Esophagus muscularis mucosa (tissue), 4 donors: ENCODE measurements at regions not wholly inside any gene's neighbourhood (a gene's known extent, or its start where the extent isn't known, plus 50 kb on each side); places are given as distances from the start of the nearest gene placed in this dataset.
"Not testable (repeated sequence)": the region's sequence is repeated elsewhere in the genome, so short reads cannot be mapped to it uniquely, and the experiment has no call there.

ENCODE experiments used
- DNase-seq: peaks from one replicate; pipeline ENCODE4 v3.0.0-alpha.2; 2017; ENCODE audit errors: extremely low spot score
- H3K27ac ChIP-seq, 4 donors: fragments of 200-600 bp; sonication (generic); replicated peaks in 1 of 4; 1 replicate in 3 of 4; 2 replicates in 1 of 4; pipeline ENCODE4 v1.5.1; 2016 to 2019; ENCODE audit warnings: mild to moderate bottlenecking in 1 of 4
- H3K27me3 ChIP-seq, 4 donors: fragments of 200-600 bp; sonication (generic); one replicate each; pipeline versions ENCODE4 v1.5.1 to v1.6.0; 2016 to 2019
- H3K36me3 ChIP-seq, 4 donors: fragments of 200-600 bp; sonication (generic); one replicate each; pipeline ENCODE4 v1.5.1; 2016 to 2019
- H3K4me1 ChIP-seq, 4 donors: fragments of 200-600 bp; sonication (generic); one replicate each; pipeline ENCODE4 v1.5.1; 2016 to 2019
- H3K4me3 ChIP-seq, 4 donors: fragments of 200-600 bp; sonication (generic); 1 replicate in 2 of 4; 2 replicates in 2 of 4; pipeline ENCODE4 v1.5.1; 2016 to 2019; ENCODE audit warnings: mild to moderate bottlenecking in 4 of 4, moderate library complexity in 1 of 4
- H3K9me3 ChIP-seq, 4 donors: fragments of 200-600 bp; sonication (generic); 1 replicate in 3 of 4; 2 replicates in 1 of 4; pipeline ENCODE4 v1.5.1; 2016 to 2019
- EP300 ChIP-seq: sonication (generic); formaldehyde crosslinking; IDR thresholded peaks from one replicate; pipeline ENCODE4 v1.6.1; 2017; ENCODE audit warnings: antibody characterized with exemption
- POLR2A ChIP-seq: fragments of 450-650 bp; IDR thresholded peaks from one replicate; pipeline ENCODE4 v1.6.1; 2017; ENCODE audit warnings: antibody characterized with exemption, moderate library complexity, mild to moderate bottlenecking, low read depth
- POLR2AphosphoS5 ChIP-seq, 2 donors: sonication (generic); formaldehyde crosslinking; IDR thresholded peaks; one replicate each; pipeline ENCODE4 v1.6.1; 2017; ENCODE audit warnings: antibody characterized with exemption in 2 of 2
- WGBS: methylation state at CpG from one replicate; pipeline ENCODE4 v1.1.5; 2018; 5-methylcytosine and 5-hydroxymethylcytosine counted together
- intact Hi-C: fragments of 100-400 bp; cut with DNase I; formaldehyde crosslinking; loops from one replicate; pipeline ENCODE4 v1.15.1; 2023
- TF ChIP-seq, protein P1 (sequence below), 3 experiments: fragments of 200-600 bp in 2 of 3; fragments of 450-650 bp in 1 of 3; sonication (generic) in 2 of 3; IDR thresholded peaks; one replicate each; pipeline ENCODE4 v1.5.1; 2017 to 2019; ENCODE audit warnings: antibody characterized with exemption in 3 of 3, mild to moderate bottlenecking in 2 of 3, moderate library complexity in 1 of 3

DNA sequence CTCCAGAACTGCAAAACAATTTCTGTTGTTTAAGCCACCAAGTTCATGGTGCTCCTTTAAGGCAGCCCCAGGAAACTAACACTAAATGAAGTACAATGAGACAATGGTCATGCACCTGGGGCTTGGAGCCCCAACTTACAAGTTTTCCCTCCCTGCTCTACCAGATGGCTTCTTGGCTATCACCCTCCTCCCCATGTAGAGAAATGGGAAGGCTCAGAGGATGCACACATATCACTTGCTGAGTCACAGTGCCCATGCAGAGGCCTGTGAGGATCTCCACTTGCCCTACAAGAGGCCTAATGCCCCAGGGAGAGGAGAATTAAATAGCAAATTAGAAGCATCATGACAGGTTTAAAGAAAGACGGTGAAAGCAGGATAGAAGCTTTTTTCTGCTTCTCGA lies 270.9 kb downstream of the TTC32 start:
- 85% methylated on average over 2 of the region's 2 CpGs for WGBS
- Histone ChIP-seq H3K27me3 (no peaks in the 10 kb centered on the region), H3K4me1 (peaks cover 6 to 12% (median 9%) of the 10 kb centered on the region in 4 donors), H3K4me3 (no peak overlapping the region), H3K36me3 (no peaks in the 10 kb centered on the region), H3K27ac (no peak overlapping the region), H3K9me3 (peaks cover 0 to 16% (median 10%) of the 10 kb centered on the region in 4 donors)
- intact Hi-C loops: no loop called here
- TF ChIP-seq POLR2AphosphoS5 (IDR thresholded peaks at IDR 0.05) (no peak), POLR2A (no peak), EP300 (no peak)
- TF ChIP-seq, protein P1, sequence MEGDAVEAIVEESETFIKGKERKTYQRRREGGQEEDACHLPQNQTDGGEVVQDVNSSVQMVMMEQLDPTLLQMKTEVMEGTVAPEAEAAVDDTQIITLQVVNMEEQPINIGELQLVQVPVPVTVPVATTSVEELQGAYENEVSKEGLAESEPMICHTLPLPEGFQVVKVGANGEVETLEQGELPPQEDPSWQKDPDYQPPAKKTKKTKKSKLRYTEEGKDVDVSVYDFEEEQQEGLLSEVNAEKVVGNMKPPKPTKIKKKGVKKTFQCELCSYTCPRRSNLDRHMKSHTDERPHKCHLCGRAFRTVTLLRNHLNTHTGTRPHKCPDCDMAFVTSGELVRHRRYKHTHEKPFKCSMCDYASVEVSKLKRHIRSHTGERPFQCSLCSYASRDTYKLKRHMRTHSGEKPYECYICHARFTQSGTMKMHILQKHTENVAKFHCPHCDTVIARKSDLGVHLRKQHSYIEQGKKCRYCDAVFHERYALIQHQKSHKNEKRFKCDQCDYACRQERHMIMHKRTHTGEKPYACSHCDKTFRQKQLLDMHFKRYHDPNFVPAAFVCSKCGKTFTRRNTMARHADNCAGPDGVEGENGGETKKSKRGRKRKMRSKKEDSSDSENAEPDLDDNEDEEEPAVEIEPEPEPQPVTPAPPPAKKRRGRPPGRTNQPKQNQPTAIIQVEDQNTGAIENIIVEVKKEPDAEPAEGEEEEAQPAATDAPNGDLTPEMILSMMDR (IDR thresholded peaks at IDR 0.05): no peak
- DNase-seq: peak; percentile 64

DNA sequence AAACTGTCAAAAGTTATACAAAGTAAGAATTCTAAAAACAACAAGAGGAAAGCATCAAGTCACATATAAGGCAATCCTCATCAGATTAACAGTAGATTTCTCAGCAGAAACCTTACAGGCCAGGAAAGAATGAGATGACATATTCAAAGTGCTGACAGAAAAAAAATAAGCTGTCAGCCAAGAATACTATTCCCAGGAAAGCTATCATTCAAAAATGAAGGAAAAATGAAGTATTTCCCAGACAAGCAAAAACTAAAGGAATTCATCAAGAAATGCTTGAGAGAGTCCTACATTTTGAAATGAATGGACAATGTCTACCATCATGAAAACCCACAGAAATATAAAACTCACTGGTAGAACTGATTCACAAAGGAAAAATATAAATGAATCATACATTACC lies 268.9 kb upstream of the OSR1 start:
- H3K27ac ChIP-seq: no peak overlapping the region
- intact Hi-C loops: no loop called here
- no peaks in the 10 kb centered on the region for H3K36me3 ChIP-seq
- H3K9me3 ChIP-seq: peaks cover 0 to 16% (median 10%) of the 10 kb centered on the region in 4 donors
- TF ChIP-seq POLR2AphosphoS5 (IDR thresholded peaks at IDR 0.05) (no peak), EP300 (no peak), POLR2A (no peak)
- TF ChIP-seq, protein P1 (IDR thresholded peaks at IDR 0.05): no peak
- H3K27me3 ChIP-seq: no peaks in the 10 kb centered on the region
- no peak overlapping the region for H3K4me3 ChIP-seq
- DNase-seq: no peak
- H3K4me1 ChIP-seq: peaks cover under 1 to 7% (median 5%) of the 10 kb centered on the region in 4 donors

DNA sequence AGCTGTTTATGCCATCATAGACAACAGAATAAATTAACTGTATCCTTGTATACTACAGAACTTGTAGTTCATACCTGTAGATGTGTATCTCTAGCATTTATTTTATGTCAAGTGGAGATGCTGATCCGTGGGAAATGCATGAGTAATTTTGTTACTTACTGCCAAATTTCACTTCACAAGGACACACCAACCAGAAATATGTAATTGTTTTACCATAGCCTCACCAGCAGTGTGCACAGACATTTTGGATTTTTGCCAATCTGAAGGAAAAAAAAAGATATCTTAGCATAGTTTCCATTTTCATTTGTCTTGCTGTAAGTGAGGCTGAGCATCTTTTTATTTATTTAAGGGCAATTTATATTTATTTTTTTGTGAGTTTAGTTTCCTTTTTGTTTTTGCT lies 265.1 kb upstream of the OSR1 start:
- no peaks in the 10 kb centered on the region for H3K36me3 ChIP-seq
- H3K27me3 ChIP-seq: no peaks in the 10 kb centered on the region
- TF ChIP-seq POLR2A (no peak), POLR2AphosphoS5 (IDR thresholded peaks at IDR 0.05) (no peak), EP300 (no peak)
- TF ChIP-seq, protein P1 (IDR thresholded peaks at IDR 0.05): no peak
- no peak overlapping the region for H3K4me3 ChIP-seq
- peaks cover 0 to 24% (median 17%) of the 10 kb centered on the region in 4 donors for H3K9me3 ChIP-seq
- H3K4me1 ChIP-seq: no peaks in the 10 kb centered on the region
- DNase-seq: no peak
- no peak overlapping the region for H3K27ac ChIP-seq
- intact Hi-C loops: no loop called here
- WGBS: 20% methylated on average over 1 of the region's 1 CpG

DNA sequence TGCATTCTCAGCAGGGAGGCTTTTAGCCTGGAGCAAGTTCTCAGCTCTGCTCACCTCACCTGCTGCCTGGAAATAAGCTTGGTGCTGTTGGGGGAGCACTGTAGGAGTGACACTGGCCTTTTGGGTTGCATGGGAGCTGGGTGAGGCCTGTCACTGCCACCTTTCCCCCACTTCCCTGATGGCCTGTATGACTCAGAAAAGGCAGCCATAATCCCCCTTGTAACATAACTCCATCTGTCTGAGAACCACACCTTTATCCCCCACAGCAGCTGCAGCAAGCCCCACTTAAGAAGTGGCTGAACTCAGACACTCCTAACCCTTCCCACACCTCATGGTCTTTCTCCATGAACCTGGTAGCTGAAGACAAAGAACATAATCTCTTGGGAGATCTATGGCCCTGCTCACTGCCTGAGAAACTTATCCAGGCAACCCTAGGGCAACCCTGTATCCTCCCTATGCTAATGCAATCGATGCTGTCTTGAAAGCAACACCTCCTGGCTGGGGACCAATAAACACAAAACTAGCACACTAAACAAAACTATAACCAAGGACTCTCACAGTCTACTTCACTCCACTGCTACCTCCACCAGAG lies 258.9 kb upstream of the OSR1 start:
- no peak overlapping the region for H3K27ac ChIP-seq
- H3K27me3 ChIP-seq: no peaks in the 10 kb centered on the region
- intact Hi-C loops: no loop called here
- WGBS: 83% methylated on average over 1 of the region's 1 CpG
- H3K9me3 ChIP-seq: peaks cover 0 to 31% (median 16%) of the 10 kb centered on the region in 4 donors
- H3K4me3 ChIP-seq: no peak overlapping the region
- DNase-seq: no peak
- TF ChIP-seq POLR2AphosphoS5 (IDR thresholded peaks at IDR 0.05) (no peak), POLR2A (no peak), EP300 (no peak)
- TF ChIP-seq, protein P1 (IDR thresholded peaks at IDR 0.05): no peak
- no peaks in the 10 kb centered on the region for H3K36me3 ChIP-seq
- no peaks in the 10 kb centered on the region for H3K4me1 ChIP-seq

DNA sequence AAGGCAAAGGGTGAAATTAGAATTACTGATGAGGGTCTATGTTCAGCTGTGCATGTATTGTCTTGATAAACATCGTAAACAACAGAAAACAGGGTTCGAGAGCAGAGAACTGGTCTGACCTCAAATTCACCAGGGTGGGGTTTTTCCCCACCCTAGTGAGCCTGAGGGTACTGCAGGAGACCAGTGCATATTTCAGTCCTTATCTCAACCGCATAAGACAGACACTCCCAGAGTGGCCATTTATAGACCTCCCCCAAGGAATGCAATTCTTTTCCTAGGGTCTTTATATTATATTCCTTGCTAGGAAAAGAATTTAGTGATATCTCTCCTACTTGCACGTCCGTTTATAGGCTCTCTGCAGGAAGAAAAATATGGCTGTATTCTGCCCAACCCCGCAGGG lies 257.0 kb upstream of the OSR1 start:
- H3K36me3 ChIP-seq, H3K27ac ChIP-seq, DNase-seq, H3K4me1 ChIP-seq, H3K27me3 ChIP-seq, intact Hi-C loops, H3K4me3 ChIP-seq: not testable (repeated sequence)
- WGBS: 92% methylated on average over 6 of the region's 6 CpGs
- H3K9me3 ChIP-seq: peaks cover 0 to 31% (median 16%) of the 10 kb centered on the region in 4 donors
